ENCODE measurements at regions not wholly inside any gene's neighbourhood (a gene's known extent, or its start where the extent isn't known, plus 50 kb on each side); places are given as distances from the start of the nearest gene placed in this dataset.

DNA sequence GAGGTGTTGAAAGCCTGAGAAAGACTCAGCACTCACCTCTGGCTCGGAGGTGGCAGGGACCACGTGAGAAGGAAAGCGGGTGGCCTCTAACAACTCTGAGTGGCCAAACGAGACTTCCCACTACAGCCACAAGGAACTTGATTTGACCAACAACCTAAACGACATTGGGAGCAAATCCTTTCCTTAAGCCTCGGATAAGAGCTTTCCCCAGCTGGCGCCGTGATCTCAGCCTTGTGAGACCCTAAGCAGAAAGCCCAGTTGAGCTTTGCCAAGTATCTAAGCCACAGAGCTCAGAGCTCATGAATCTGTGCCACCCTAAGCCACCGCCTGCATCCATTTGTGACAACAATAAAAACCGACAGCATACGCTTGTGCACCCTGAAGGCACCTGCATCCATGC lies 636.0 kb downstream of the TBC1D22A start:
- H3K27ac ChIP-seq (ENCODE audit: low read length): no peak overlapping the region
- H3K79me2 ChIP-seq (ENCODE audit: low read length): no peaks in the 10 kb centered on the region
- no peak overlapping the region for H2AFZ ChIP-seq (ENCODE audit: low read length)
- H3K9me2 ChIP-seq (replicated peaks; ENCODE audit: insufficient read depth, low read length): no peaks in the 10 kb centered on the region
- H3K9ac ChIP-seq (ENCODE audit: low read length): no peak overlapping the region
- no peaks in the 10 kb centered on the region for H4K20me1 ChIP-seq (ENCODE audit: insufficient read depth, low read length)
- H3K36me3 ChIP-seq (replicated peaks; ENCODE audit: insufficient read depth, low read length): no peaks in the 10 kb centered on the region
- H3K4me2 ChIP-seq (ENCODE audit: low read depth, low read length): no peak overlapping the region
- no peaks in the 10 kb centered on the region for H3F3A ChIP-seq (ENCODE audit: insufficient read depth, low read length)
- H3K9me3 ChIP-seq (replicated peaks; ENCODE audit: insufficient read depth, low read length): no peaks in the 10 kb centered on the region
- H3K27me3 ChIP-seq (replicated peaks; ENCODE audit: insufficient read depth, low read length): no peaks in the 10 kb centered on the region
- DNase-seq: no peak
- H3K4me3 ChIP-seq (ENCODE audit: low read length): no peak overlapping the region
- no peaks in the 10 kb centered on the region for H3K4me1 ChIP-seq (ENCODE audit: low read length)
- no peak for TF ChIP-seq EZH2phosphoT487 (IDR thresholded peaks at IDR 0.05; ENCODE audit: low read length)
- TF ChIP-seq EZH2 (optimal IDR thresholded peaks at IDR 0.05; ENCODE audit: low read depth, low read length): no peak
- TF ChIP-seq CTCF (IDR thresholded peaks at IDR 0.05; ENCODE audit: low read length): no peak

DNA sequence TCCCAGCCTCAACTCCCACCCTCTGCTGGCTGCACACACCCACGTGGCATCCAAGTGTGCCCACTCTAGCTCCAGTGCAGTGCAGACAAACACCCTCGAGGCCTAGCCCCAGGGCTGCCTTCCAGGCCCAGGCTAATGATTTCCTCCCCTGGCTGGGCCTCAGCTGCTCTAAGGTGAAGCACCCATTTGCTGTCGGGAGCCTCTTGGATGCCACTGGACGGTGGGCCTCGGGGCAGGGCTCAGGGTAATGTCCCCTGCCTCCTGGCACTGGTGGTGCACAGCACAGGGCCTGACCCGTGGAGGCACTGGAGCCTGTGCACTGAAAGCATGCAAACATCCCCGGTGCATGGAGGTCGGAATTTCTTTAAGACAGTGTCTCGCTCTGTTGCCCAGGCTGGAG lies 635.2 kb downstream of the TBC1D22A start:
- no peak overlapping the region for H3K4me3 ChIP-seq (ENCODE audit: low read length)
- H3K4me2 ChIP-seq (ENCODE audit: low read depth, low read length): no peak overlapping the region
- no peaks in the 10 kb centered on the region for H4K20me1 ChIP-seq (ENCODE audit: insufficient read depth, low read length)
- H3F3A ChIP-seq (ENCODE audit: insufficient read depth, low read length): no peaks in the 10 kb centered on the region
- no peaks in the 10 kb centered on the region for H3K79me2 ChIP-seq (ENCODE audit: low read length)
- no peak overlapping the region for H2AFZ ChIP-seq (ENCODE audit: low read length)
- H3K9me2 ChIP-seq (replicated peaks; ENCODE audit: insufficient read depth, low read length): no peaks in the 10 kb centered on the region
- no peaks in the 10 kb centered on the region for H3K9me3 ChIP-seq (replicated peaks; ENCODE audit: insufficient read depth, low read length)
- no peaks in the 10 kb centered on the region for H3K36me3 ChIP-seq (replicated peaks; ENCODE audit: insufficient read depth, low read length)
- no peaks in the 10 kb centered on the region for H3K27me3 ChIP-seq (replicated peaks; ENCODE audit: insufficient read depth, low read length)
- H3K9ac ChIP-seq (ENCODE audit: low read length): no peak overlapping the region
- TF ChIP-seq EZH2 (optimal IDR thresholded peaks at IDR 0.05; ENCODE audit: low read depth, low read length) (no peak), EZH2phosphoT487 (IDR thresholded peaks at IDR 0.05; ENCODE audit: low read length) (no peak), CTCF (IDR thresholded peaks at IDR 0.05; ENCODE audit: low read length) (no peak)
- no peak for DNase-seq
- no peak overlapping the region for H3K27ac ChIP-seq (ENCODE audit: low read length)
- no peaks in the 10 kb centered on the region for H3K4me1 ChIP-seq (ENCODE audit: low read length)

DNA sequence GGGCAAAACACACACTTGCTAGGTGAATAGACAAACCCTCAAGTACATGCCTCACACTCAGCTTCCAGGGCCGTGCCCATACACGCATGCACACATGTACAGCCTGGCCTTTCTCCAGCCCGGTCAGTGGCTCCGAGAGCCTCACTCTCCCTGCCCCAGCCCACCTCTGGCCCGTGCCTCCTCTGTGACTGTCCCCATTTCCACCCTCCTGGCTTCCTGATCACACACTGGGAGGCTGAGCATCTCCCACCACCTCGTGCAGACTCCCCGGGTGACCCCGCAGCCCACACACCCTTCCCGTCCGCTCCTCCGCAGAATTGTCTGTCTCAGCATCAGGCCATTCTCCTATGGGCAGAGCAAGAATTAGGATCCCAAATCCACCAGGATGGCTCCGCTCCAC lies 634.1 kb downstream of the TBC1D22A start:
- Histone ChIP-seq H2AFZ (ENCODE audit: low read length) (no peak overlapping the region), H3K4me1 (ENCODE audit: low read length) (no peaks in the 10 kb centered on the region), H4K20me1 (ENCODE audit: insufficient read depth, low read length) (no peaks in the 10 kb centered on the region), H3K9me2 (replicated peaks; ENCODE audit: insufficient read depth, low read length) (no peaks in the 10 kb centered on the region), H3K4me3 (ENCODE audit: low read length) (no peak overlapping the region), H3K27me3 (replicated peaks; ENCODE audit: insufficient read depth, low read length) (no peaks in the 10 kb centered on the region), H3K27ac (ENCODE audit: low read length) (no peak overlapping the region), H3K9ac (ENCODE audit: low read length) (no peak overlapping the region), H3K79me2 (ENCODE audit: low read length) (no peaks in the 10 kb centered on the region), H3F3A (ENCODE audit: insufficient read depth, low read length) (no peaks in the 10 kb centered on the region), H3K9me3 (replicated peaks; ENCODE audit: insufficient read depth, low read length) (no peaks in the 10 kb centered on the region), H3K4me2 (ENCODE audit: low read depth, low read length) (no peak overlapping the region), H3K36me3 (replicated peaks; ENCODE audit: insufficient read depth, low read length) (no peaks in the 10 kb centered on the region)
- no peak for TF ChIP-seq EZH2phosphoT487 (IDR thresholded peaks at IDR 0.05; ENCODE audit: low read length)
- no peak for TF ChIP-seq CTCF (IDR thresholded peaks at IDR 0.05; ENCODE audit: low read length)
- no peak for TF ChIP-seq EZH2 (optimal IDR thresholded peaks at IDR 0.05; ENCODE audit: low read depth, low read length)
- no peak for DNase-seq

All from MM.1S (cell line).